Right lobe of liver (tissue), 4 donors: ENCODE measurements at regions not wholly inside any gene's neighbourhood (a gene's known extent, or its start where the extent isn't known, plus 50 kb on each side); places are given as distances from the start of the nearest gene placed in this dataset.

Experiments used
- POLR2A ChIP-seq: fragments of 450-650 bp; IDR thresholded peaks from one replicate; pipeline ENCODE4 v1.6.1; 2017; ENCODE audit warnings: antibody characterized with exemption, mild to moderate bottlenecking
- TF ChIP-seq, protein P1 (sequence below), 4 donors: fragments of 200-600 bp in 3 of 4; fragments of 450-650 bp in 1 of 4; IDR thresholded peaks; one replicate each; pipeline versions ENCODE4 v1.5.1 to v1.8.0; 2016 to 2022; ENCODE audit warnings: antibody characterized with exemption in 4 of 4, mild to moderate bottlenecking in 2 of 4
- donor health status: DM: no; HTN: no; CAD: no.
- donor health status: DM: no; HTN: no; CAD: no.
- donor health status: DM: no; HTN: yes; CAD: no.

DNA sequence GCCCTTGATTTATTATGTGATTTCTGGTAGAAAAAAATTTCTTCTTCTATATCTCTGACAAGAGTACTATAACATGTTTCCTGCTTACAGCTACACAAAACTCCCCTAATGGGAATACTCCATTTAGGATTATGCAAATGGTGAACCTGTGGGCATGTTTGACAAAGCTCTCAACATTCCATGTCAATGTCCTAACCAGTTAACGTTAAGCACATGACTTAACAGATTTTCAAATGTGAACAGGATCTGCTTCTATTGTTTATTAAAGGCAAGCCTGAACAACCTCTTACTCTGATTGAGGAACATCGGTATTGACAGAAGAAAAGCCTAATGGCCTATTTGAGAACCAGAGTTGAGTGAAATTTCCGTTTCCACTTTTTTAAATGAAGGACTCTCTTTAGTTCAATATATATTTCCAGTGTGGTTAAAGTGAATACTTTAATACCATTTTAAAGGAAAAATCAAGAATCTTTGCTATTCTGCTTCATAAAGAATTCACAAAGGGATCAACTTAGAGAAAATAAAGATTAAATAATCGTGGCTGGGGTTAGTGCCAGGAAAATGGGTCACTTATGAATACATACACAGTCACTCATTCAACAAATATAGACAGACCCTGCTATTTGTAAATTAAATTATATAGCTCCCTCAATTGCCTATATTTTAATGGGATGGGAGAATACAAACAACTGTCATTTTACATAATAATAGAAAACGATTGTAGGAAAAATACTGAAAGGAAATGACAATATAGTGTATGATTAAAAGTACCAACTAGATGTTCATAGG is 300.3 kb upstream of the CBLB start:
- TF ChIP-seq, protein P1, sequence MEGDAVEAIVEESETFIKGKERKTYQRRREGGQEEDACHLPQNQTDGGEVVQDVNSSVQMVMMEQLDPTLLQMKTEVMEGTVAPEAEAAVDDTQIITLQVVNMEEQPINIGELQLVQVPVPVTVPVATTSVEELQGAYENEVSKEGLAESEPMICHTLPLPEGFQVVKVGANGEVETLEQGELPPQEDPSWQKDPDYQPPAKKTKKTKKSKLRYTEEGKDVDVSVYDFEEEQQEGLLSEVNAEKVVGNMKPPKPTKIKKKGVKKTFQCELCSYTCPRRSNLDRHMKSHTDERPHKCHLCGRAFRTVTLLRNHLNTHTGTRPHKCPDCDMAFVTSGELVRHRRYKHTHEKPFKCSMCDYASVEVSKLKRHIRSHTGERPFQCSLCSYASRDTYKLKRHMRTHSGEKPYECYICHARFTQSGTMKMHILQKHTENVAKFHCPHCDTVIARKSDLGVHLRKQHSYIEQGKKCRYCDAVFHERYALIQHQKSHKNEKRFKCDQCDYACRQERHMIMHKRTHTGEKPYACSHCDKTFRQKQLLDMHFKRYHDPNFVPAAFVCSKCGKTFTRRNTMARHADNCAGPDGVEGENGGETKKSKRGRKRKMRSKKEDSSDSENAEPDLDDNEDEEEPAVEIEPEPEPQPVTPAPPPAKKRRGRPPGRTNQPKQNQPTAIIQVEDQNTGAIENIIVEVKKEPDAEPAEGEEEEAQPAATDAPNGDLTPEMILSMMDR (IDR thresholded peaks at IDR 0.05), result no peak
- no peak for TF ChIP-seq POLR2A
